Spleen (tissue), 11 donors: ENCODE measurements at regions not wholly inside any gene's neighbourhood (a gene's known extent, or its start where the extent isn't known, plus 50 kb on each side); places are given as distances from the start of the nearest gene placed in this dataset.

Source experiments
- DNase-seq: peaks from one replicate; pipeline ENCODE4 v3.0.0-alpha.2; 2020
- H3K27ac ChIP-seq, 8 donors: fragments of 200-600 bp; sonication (generic) in 7 of 8; 1 replicate in 4 of 8; 2 replicates in 4 of 8; pipeline versions ENCODE4 v1.5.0 to v1.8.0; 2016 to 2021; ENCODE audit warnings: inconsistent platforms in 4 of 8, mild to moderate bottlenecking in 4 of 8, moderate library complexity in 1 of 8
- H3K27me3 ChIP-seq, 7 donors: fragments of 200-600 bp; sonication (generic) in 6 of 7; replicated peaks in 1 of 7; 1 replicate in 4 of 7; 2 replicates in 3 of 7; pipeline versions ENCODE4 v1.5.0 to v1.8.0; 2016 to 2021; ENCODE audit warnings: inconsistent platforms in 3 of 7, mild to moderate bottlenecking in 1 of 7
- H3K36me3 ChIP-seq, 6 donors: fragments of 200-600 bp; sonication (generic) in 5 of 6; 1 replicate in 4 of 6; 2 replicates in 2 of 6; pipeline versions ENCODE4 v1.5.0 to v1.8.0; 2016 to 2021; ENCODE audit warnings: inconsistent platforms in 2 of 6
- H3K4me1 ChIP-seq, 6 donors: fragments of 200-600 bp; sonication (generic) in 5 of 6; 1 replicate in 3 of 6; 2 replicates in 3 of 6; pipeline versions ENCODE4 v1.5.0 to v1.8.0; 2016 to 2021; ENCODE audit warnings: inconsistent platforms in 3 of 6
- H3K4me3 ChIP-seq, 8 donors: fragments of 200-600 bp; sonication (generic) in 7 of 8; 1 replicate in 4 of 8; 2 replicates in 4 of 8; pipeline versions ENCODE4 v1.5.0 to v1.8.0; 2016 to 2021; ENCODE audit warnings: inconsistent platforms in 4 of 8, mild to moderate bottlenecking in 4 of 8, moderate library complexity in 2 of 8
- H3K9me3 ChIP-seq, 8 donors: fragments of 200-600 bp; sonication (generic) in 7 of 8; 1 replicate in 4 of 8; 2 replicates in 4 of 8; pipeline versions ENCODE4 v1.5.0 to v1.8.0; 2016 to 2021; ENCODE audit warnings: inconsistent platforms in 4 of 8
- CTCF ChIP-seq, 11 experiments: fragments of 200-600 bp in 7 of 11; fragments of 450-650 bp in 4 of 11; sonication (generic) in 4 of 11; IDR thresholded peaks in 8 of 11; conservative IDR thresholded peaks in 3 of 11; 1 replicate in 7 of 11; 2 replicates in 4 of 11; pipeline versions ENCODE4 v1.4.0 to v1.8.0; 2016 to 2021; ENCODE audit warnings: antibody characterized with exemption in 11 of 11, inconsistent platforms in 4 of 11, mild to moderate bottlenecking in 1 of 11
- POLR2A ChIP-seq, 3 donors: fragments of 450-650 bp; IDR thresholded peaks; one replicate each; pipeline ENCODE4 v1.5.1; 2017; ENCODE audit warnings: antibody characterized with exemption in 3 of 3, mild to moderate bottlenecking in 1 of 3
- POLR2AphosphoS5 ChIP-seq, 3 donors: sonication (generic); formaldehyde crosslinking; IDR thresholded peaks; one replicate each; pipeline ENCODE4 v1.5.1; 2017; ENCODE audit warnings: antibody characterized with exemption in 3 of 3
- WGBS, 5 donors: extraction: QIAGEN DNeasy Blood & Tissue Kit in 3 of 5; methylation state at CpG; one replicate each; pipeline versions ENCODE4 v1.1.5 to v1.1.7; 2013 to 2018; 5-methylcytosine and 5-hydroxymethylcytosine counted together
- intact Hi-C: fragments of 100-400 bp; cut with DNase I; formaldehyde crosslinking; loops from one replicate; pipeline ENCODE4 v1.15.0; 2023; ENCODE audit warnings: low total_unique reads
- donor health status: healthy with polysubstance abuse.
- donor health status: DM: no; HTN: no; CAD: no; lungs with moderate emphysema.
- donor health status: DM: no; HTN: no; CAD: no.
- donor health status: Bipolar disorder and iron deficiency.
- donor health status: healthy.
- donor health status: DM: no; HTN: no; CAD: no.
- donor health status: DM: yes; HTN: yes; CAD: no.

- DNase-seq, result no peak
- H3K4me1 ChIP-seq, result peaks cover 0 to 5% (median 0%) of the 10 kb centered on the region in 6 donors
- H3K9me3 ChIP-seq, result peaks cover 0 to 15% (median 0%) of the 10 kb centered on the region in 8 donors
- TF ChIP-seq CTCF (IDR thresholded peaks at IDR 0.05 in 8 of 11, conservative IDR thresholded peaks at IDR 0.05 in 3 of 11), result no peak
- no peak for TF ChIP-seq POLR2AphosphoS5 (IDR thresholded peaks at IDR 0.05)
- TF ChIP-seq POLR2A (IDR thresholded peaks at IDR 0.05), result no peak
- WGBS, 5 donors, result 88 to 95% (median 91%) methylated on average over 7 of the region's 7 CpGs
- no peaks in the 10 kb centered on the region for H3K27me3 ChIP-seq
- H3K4me3 ChIP-seq, result no peak overlapping the region
- no peak overlapping the region for H3K27ac ChIP-seq
- intact Hi-C loops, result no loop called here
- H3K36me3 ChIP-seq, result no peaks in the 10 kb centered on the region
These were observed 443.8 kb downstream of the KIF16B start for GRCh38 chr20:16129411-16129810.

GRCh38 chr20:16128538-16129106, 444.6 kb downstream of the KIF16B start:
- DNase-seq, result no peak
- H3K4me3 ChIP-seq, result no peak overlapping the region
- no peaks in the 10 kb centered on the region for H3K36me3 ChIP-seq
- no peak for TF ChIP-seq POLR2A (IDR thresholded peaks at IDR 0.05)
- no peak for TF ChIP-seq POLR2AphosphoS5 (IDR thresholded peaks at IDR 0.05)
- no peak for TF ChIP-seq CTCF (IDR thresholded peaks at IDR 0.05 in 8 of 11, conservative IDR thresholded peaks at IDR 0.05 in 3 of 11)
- intact Hi-C loops, result no loop called here
- peaks cover 0 to 5% (median 0%) of the 10 kb centered on the region in 6 donors for H3K4me1 ChIP-seq
- peaks cover 0 to 9% (median 0%) of the 10 kb centered on the region in 8 donors for H3K9me3 ChIP-seq
- H3K27ac ChIP-seq, result no peak overlapping the region
- WGBS, 5 donors, result 84 to 97% (median 92%) methylated on average over 2 of the region's 2 CpGs
- no peaks in the 10 kb centered on the region for H3K27me3 ChIP-seq

- 77 to 92% (median 85%) methylated on average over 4 of the region's 4 CpGs for WGBS, 5 donors
- intact Hi-C loops, result no loop called here
- no peak for DNase-seq
- peaks cover 0 to 9% (median 0%) of the 10 kb centered on the region in 8 donors for H3K9me3 ChIP-seq
- no peaks in the 10 kb centered on the region for H3K36me3 ChIP-seq
- no peak overlapping the region for H3K27ac ChIP-seq
- no peak for TF ChIP-seq POLR2A (IDR thresholded peaks at IDR 0.05)
- TF ChIP-seq POLR2AphosphoS5 (IDR thresholded peaks at IDR 0.05), result no peak
- no peak for TF ChIP-seq CTCF (IDR thresholded peaks at IDR 0.05 in 8 of 11, conservative IDR thresholded peaks at IDR 0.05 in 3 of 11)
- H3K4me1 ChIP-seq, result peaks cover 0 to 5% (median 0%) of the 10 kb centered on the region in 6 donors
- H3K27me3 ChIP-seq, result no peaks in the 10 kb centered on the region
- H3K4me3 ChIP-seq, result no peak overlapping the region
These were observed 447.4 kb downstream of the KIF16B start for GRCh38 chr20:16125816-16126215.

GRCh38 chr20:16124911-16125776, 448.1 kb downstream of the KIF16B start:
- no peak overlapping the region for H3K4me3 ChIP-seq
- no peaks in the 10 kb centered on the region for H3K36me3 ChIP-seq
- TF ChIP-seq POLR2AphosphoS5 (IDR thresholded peaks at IDR 0.05), result no peak
- intact Hi-C loops, result no loop called here
- 85 to 92% (median 89%) methylated on average over 9 of the region's 9 CpGs for WGBS, 5 donors
- no peak overlapping the region for H3K27ac ChIP-seq
- peaks cover 0 to 5% (median 0%) of the 10 kb centered on the region in 6 donors for H3K4me1 ChIP-seq
- DNase-seq, result no peak
- H3K9me3 ChIP-seq, result peaks cover 0 to 9% (median 0%) of the 10 kb centered on the region in 8 donors
- no peaks in the 10 kb centered on the region for H3K27me3 ChIP-seq
